Effector memory CD8-positive, alpha-beta T cell (primary cell): ENCODE measurements at regions not wholly inside any gene's neighbourhood (a gene's known extent, or its start where the extent isn't known, plus 50 kb on each side); places are given as distances from the start of the nearest gene placed in this dataset.
"Not testable (repeated sequence)": the region's sequence is repeated elsewhere in the genome, so short reads cannot be mapped to it uniquely, and the experiment has no call there.

Experiments used
- ATAC-seq: fragments of 150-1000 bp; cut with Tn5 transposase; replicated peaks from 2 replicates; pipeline ENCODE4 v1.10.0; 2021; ENCODE audit warnings: mild to moderate bottlenecking, moderate library complexity
- DNase-seq, 3 experiments: peaks; one replicate each; pipeline ENCODE4 v3.0.0; 2021
- H3K27ac Mint-ChIP-seq, 2 donors: one replicate each; pipeline ENCODE4 v1.8.0; 2022; ENCODE audit warnings: mild to moderate bottlenecking in 2 of 2, mixed read lengths in 2 of 2, moderate library complexity in 2 of 2
- H3K27me3 Mint-ChIP-seq, 2 donors: one replicate each; pipeline ENCODE4 v1.8.0; 2022; ENCODE audit warnings: mixed read lengths in 2 of 2
- H3K36me3 Mint-ChIP-seq: one replicate; pipeline ENCODE4 v1.8.0; 2022; ENCODE audit warnings: mild to moderate bottlenecking, moderate library complexity, mixed read lengths; ENCODE audit not compliant: insufficient read depth
- H3K4me1 Mint-ChIP-seq, 2 donors: one replicate each; pipeline ENCODE4 v1.8.0; 2022; ENCODE audit warnings: low read depth in 2 of 2, mixed read lengths in 2 of 2
- H3K4me3 Mint-ChIP-seq, 2 donors: one replicate each; pipeline ENCODE4 v1.8.0; 2022; ENCODE audit warnings: mild to moderate bottlenecking in 2 of 2, mixed read lengths in 2 of 2, moderate library complexity in 2 of 2
- H3K9me3 Mint-ChIP-seq, 2 donors: one replicate each; pipeline ENCODE4 v1.8.0; 2022; ENCODE audit warnings: mixed read lengths in 2 of 2

DNA sequence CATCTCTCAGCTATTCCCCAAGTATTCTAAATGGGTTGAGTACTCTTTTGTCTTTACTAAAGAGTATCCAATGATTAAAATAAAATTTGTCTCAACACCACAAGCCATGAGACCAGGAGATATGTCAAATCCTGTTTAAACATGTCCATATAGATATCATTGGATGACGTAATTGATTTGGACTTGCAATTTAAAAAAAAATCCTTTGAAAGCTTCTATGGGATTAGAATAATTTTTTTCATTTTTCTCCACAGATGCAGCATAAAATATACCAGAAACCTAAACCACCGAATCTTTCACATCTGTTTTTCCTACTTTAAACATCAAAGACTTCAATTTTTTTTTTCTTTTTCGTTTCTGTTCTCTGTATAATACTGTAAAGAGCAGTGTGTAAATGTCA lies 1022.3 kb downstream of the EPHA3 start:
- peaks cover 8 to 12% of the 10 kb centered on the region in 2 donors for H3K9me3 Mint-ChIP-seq
- no peaks in the 10 kb centered on the region for H3K27me3 Mint-ChIP-seq
- H3K4me1 Mint-ChIP-seq, result no peaks in the 10 kb centered on the region
- H3K4me3 Mint-ChIP-seq, result no peak overlapping the region
- ATAC-seq (no peak), DNase-seq (no peak)
- H3K36me3 Mint-ChIP-seq, result no peaks in the 10 kb centered on the region
- no peak overlapping the region for H3K27ac Mint-ChIP-seq

DNA sequence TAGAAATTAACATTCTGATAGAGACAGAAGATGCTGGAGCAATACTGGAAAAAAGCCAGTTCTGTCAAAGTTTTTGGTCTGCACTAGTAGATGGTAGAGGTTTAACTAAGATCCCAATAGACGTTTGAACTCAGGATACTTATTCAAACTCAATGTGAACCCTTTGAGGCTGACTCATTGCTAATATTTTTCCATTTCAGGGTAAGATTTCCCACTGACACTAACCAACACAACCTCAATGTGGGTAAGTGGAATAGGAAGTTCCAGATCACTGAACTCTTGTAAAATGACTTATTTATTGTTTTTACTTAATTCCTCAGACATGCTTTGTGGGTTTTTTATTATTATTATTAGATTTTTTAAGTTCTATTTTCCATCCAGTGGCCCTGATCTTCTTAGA lies 1024.8 kb downstream of the EPHA3 start:
- H3K9me3 Mint-ChIP-seq, result peaks cover 11 to 12% of the 10 kb centered on the region in 2 donors
- H3K4me3 Mint-ChIP-seq, result no peak overlapping the region
- no peaks in the 10 kb centered on the region for H3K27me3 Mint-ChIP-seq
- DNase-seq (no peak), ATAC-seq (no peak)
- no peaks in the 10 kb centered on the region for H3K36me3 Mint-ChIP-seq
- no peaks in the 10 kb centered on the region for H3K4me1 Mint-ChIP-seq
- H3K27ac Mint-ChIP-seq, result no peak overlapping the region

DNA sequence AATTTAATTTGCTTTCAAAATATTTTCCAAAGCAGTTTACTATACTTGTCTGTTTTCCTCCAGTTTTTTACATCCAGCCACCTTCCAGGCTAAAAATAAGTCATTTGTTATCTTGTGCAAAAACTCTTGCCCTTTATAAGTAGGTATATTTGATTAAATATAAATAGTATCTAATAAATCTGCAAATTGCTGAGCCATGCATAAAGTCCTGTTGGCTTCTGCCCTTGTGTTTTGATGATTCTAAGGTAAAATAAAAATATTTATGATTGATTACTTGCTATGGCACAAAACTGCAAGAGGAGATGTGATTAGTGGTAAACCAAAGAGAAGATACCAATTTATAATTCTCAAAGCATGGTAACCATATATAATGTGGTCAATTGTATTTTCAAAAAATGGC lies 1026.7 kb downstream of the EPHA3 start:
- Mint-ChIP-seq H3K9me3 (peaks cover 11 to 15% of the 10 kb centered on the region in 2 donors), H3K27me3 (no peaks in the 10 kb centered on the region), H3K27ac (no peak overlapping the region), H3K4me1 (no peaks in the 10 kb centered on the region), H3K4me3 (no peak overlapping the region), H3K36me3 (no peaks in the 10 kb centered on the region)
- ATAC-seq (no peak), DNase-seq (no peak)

DNA sequence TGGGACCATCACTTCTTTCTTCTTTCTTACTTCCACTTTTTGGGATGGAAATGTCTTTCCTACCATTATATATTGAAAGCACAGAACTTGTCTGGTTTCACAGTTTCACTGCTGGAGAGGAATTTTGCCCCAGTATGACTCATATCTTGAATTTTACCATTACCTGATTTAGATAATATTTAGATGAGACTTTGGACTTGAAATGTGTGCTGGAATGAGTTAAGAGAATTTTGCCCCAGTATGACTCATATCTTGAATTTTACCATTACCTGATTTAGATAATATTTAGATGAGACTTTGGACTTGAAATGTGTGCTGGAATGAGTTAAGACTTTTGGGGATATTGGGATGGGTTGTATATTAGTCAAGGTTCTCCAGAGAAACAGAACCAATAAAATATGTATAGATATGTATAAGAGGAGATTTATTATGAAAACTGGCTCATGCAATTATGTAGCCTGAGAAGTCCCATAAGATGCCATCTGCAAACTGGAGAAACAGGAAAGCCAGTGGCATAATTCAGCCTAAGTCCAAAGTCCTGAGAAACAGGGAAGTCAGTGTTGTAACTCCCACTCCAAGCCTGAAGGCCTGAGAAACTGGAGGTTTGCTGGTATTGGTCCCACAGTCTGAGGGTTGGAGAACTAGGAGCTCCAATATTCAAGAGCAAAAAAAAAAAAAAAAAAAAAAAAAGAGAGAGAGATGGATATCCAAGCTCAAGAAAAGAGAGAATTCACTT lies 1029.2 kb downstream of the EPHA3 start:
- no peak for ATAC-seq
- H3K36me3 Mint-ChIP-seq, result no peaks in the 10 kb centered on the region
- peaks cover 11 to 18% of the 10 kb centered on the region in 2 donors for H3K9me3 Mint-ChIP-seq
- no peaks in the 10 kb centered on the region for H3K4me1 Mint-ChIP-seq
- no peak for DNase-seq
- H3K27ac Mint-ChIP-seq, result no peak overlapping the region
- no peak overlapping the region for H3K4me3 Mint-ChIP-seq
- H3K27me3 Mint-ChIP-seq, result no peaks in the 10 kb centered on the region

DNA sequence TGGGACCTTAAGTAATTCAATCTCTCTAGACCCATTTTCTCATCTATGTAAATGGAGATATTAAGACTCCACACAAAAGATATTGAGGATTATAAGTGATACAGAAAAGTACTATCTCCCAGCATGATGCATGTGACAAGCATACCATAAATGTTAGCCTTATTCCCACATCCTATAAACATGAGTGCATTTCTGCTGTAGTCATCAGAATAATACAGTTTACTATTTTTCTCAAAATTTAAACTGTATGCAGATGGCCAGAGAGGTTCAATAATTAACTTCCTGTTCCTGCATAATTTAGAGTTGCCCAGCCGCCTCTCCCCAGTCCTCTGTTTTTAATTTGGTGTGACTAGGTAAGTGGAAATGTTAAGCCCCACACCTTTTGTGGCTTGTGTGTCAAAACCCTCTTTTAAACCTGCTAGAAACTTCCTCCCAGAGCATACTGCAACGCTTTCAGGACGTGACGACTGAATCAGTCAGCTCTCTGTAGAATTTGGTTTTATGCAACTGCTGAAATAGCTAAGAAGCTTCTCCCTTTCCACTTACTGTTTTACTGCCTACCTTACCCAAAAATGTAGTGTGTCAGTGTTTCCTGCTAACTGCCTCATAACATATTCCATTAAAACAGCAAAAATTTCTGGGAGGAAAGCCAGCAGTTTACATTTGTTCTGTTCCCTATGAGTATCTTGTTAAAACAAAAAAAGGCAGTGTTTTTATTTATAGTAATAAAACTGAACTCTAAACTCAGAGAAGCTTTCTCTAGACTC lies 1037.9 kb downstream of the EPHA3 start:
- DNase-seq, result no peak
- Mint-ChIP-seq H3K36me3 (no peaks in the 10 kb centered on the region), H3K4me1 (no peaks in the 10 kb centered on the region), H3K9me3 (peaks cover 6 to 12% of the 10 kb centered on the region in 2 donors), H3K27ac (no peak overlapping the region), H3K27me3 (no peaks in the 10 kb centered on the region), H3K4me3 (no peak overlapping the region)
- ATAC-seq, result no peak

DNA sequence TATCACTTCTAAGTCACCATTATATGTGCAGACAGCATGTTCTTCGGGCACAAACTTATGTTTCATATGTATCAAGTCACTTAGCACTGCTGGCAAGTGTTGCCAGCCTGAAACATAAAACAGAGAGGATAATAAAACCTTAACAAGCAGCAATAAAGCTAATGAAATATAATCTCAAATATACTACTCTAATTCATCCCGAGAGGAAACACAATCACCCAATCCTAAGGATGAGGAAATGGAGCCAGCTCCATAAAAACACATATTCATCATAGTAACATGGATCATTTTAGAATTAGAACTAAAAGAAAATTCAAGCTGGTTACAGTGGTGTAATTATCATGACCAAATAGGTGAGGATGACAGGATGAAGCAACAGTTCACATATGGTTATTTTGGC lies 1072.7 kb downstream of the EPHA3 start:
- no peaks in the 10 kb centered on the region for H3K27me3 Mint-ChIP-seq
- no peak overlapping the region for H3K27ac Mint-ChIP-seq
- ATAC-seq, result no peak

DNA sequence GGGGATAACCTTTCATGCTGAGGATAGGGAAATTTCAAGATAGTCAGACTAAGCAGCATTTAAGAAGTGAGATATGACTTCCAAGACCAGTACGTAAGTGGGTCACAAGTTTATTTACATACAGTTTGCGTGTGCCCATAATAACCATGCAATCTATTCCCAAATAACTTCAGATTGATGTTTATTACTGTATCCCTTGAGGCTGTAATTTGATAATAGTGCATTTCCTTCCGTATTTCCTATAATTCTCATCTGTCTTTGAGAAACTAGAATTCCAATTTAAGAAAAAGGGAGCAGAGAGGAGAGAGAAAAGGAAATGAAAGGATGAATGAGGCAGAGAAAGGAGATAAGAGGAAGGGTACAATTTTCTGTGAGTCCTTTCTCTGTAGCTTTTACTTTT lies 1073.1 kb downstream of the EPHA3 start:
- Mint-ChIP-seq H3K36me3 (no peaks in the 10 kb centered on the region), H3K4me1 (no peaks in the 10 kb centered on the region), H3K27ac (no peak overlapping the region), H3K27me3 (no peaks in the 10 kb centered on the region), H3K9me3 (peaks cover 2 to 10% of the 10 kb centered on the region in 2 donors), H3K4me3 (no peak overlapping the region)
- ATAC-seq (no peak), DNase-seq (no peak)

More for the DNA sequence above, 1072.7 kb downstream of the EPHA3 start:
- no peak overlapping the region for H3K4me3 Mint-ChIP-seq
- no peak for DNase-seq
- no peaks in the 10 kb centered on the region for H3K4me1 Mint-ChIP-seq
- peaks cover 2 to 7% of the 10 kb centered on the region in 2 donors for H3K9me3 Mint-ChIP-seq
- no peaks in the 10 kb centered on the region for H3K36me3 Mint-ChIP-seq

DNA sequence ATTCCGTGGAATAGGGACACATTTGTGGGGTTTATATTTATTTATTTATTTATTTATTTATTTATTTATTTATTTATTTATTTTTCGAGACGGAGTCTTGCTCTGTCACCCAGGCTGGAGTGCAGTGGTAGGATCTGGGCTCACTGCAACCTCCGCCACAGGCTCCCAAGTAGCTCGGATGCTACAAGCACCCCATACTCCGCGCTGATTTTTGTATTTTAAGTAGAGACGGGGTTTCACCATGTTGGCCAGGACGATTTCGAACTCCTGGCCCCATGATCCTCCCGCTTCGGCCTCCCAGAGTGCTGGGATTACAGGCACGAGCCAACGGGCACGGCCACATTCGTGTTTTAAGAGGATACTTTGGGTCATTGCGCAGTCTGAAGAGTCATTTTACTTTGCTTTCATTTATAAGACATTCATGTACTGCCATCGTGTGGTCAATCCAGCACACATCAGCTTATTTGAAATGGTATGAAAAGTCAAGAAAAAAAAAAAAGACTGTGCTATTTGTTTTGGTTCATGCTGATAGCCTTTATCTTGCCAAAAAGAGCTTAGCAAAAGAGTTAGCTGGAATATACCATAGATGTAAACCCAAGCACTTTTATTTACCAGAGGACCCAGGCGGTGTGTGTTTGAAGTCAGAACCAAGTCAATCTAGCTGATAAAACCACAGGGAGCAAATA lies 1075.0 kb downstream of the EPHA3 start:
- not testable (repeated sequence) for H3K27me3 Mint-ChIP-seq, DNase-seq

DNA sequence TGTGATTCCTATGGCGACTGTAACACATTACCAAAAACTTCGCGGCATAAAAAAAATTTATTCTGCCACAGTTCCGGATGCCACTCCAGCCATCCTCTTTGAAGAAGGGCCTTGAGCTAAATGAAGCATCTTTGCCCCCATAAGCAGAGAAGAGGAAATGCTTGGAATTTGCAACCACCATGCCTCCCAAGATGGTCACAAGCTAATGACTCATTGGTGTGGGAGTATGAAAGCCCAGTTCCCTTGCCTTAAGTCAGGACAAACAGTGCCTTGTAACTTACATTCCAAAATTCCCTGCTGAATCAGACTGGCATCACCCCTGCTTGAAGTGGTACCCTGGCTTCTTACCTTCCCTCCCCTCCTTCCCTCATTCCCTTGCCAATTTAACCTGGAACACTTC lies 1077.4 kb downstream of the EPHA3 start:
- Mint-ChIP-seq H3K27ac (no peak overlapping the region), H3K9me3 (peaks cover 2 to 8% of the 10 kb centered on the region in 2 donors), H3K27me3 (no peaks in the 10 kb centered on the region), H3K4me1 (no peaks in the 10 kb centered on the region), H3K4me3 (no peak overlapping the region), H3K36me3 (no peaks in the 10 kb centered on the region)
- no peak for ATAC-seq
- DNase-seq, result no peak

More for the DNA sequence above, 1075.0 kb downstream of the EPHA3 start:
- H3K4me3 Mint-ChIP-seq, H3K27ac Mint-ChIP-seq, H3K36me3 Mint-ChIP-seq, H3K4me1 Mint-ChIP-seq: not testable (repeated sequence)
- H3K9me3 Mint-ChIP-seq, result peaks cover 4 to 15% of the 10 kb centered on the region in 2 donors
- ATAC-seq, result peak; percentile 36

DNA sequence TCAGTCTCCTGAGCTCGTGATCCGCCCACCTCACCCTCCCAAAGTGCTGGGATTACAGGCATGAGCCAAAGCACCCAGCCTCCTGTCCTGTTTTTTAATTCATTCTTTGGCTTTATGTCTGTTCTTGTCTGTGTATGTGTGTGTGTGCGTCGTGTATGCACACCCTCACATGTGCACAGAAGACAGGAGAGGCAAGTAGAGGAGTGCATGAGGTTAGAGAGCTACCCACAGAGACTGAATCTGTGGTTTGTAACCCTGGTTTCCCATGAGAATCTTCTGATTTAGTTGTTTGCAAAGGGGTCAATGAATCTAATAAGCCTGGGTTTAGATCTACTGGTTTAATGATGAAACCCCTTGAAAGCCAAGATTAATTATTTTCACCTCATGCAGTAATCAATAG lies 1090.0 kb downstream of the EPHA3 start:
- not testable (repeated sequence) for H3K36me3 Mint-ChIP-seq, H3K4me1 Mint-ChIP-seq, DNase-seq, H3K27me3 Mint-ChIP-seq, H3K27ac Mint-ChIP-seq, H3K9me3 Mint-ChIP-seq, ATAC-seq, H3K4me3 Mint-ChIP-seq

DNA sequence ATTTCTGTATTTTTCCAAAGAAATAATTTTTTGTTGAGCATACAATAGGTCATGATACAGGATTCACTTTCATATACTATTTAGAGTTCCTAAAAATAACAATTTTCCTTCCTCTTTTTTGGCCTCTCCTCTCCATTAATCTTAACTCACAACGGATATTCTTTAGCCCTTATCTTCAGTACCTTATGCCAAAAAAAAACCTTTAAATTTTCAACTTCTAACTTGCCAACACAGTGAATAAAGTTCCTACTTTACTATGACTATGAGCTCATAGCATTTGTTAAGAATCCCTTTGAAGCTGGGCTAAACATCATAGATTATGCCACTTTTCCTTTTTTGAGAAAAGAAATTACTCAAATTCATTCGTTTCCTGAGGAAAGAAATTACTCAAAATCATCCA lies 1095.5 kb downstream of the EPHA3 start:
- not testable (repeated sequence) for H3K27me3 Mint-ChIP-seq

DNA sequence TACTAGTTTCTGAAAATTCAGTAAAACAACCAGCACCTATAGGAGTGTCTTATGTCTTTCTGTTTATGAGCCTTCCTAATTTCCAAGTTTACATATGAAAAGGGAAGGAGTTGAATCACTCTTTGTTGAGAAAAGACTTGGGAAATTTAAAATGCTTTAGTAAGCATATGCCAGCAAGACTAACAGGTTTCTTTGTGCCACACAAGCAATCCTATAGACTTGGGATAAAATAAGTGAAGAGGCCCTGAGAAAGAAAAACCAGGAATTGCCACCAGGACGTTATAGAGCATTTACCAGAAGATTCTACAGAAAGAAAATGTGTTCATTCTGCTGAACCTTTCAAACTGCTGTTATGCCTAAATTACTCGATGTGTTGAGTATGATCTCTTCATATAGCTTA lies 1099.1 kb downstream of the EPHA3 start:
- not testable (repeated sequence) for H3K27me3 Mint-ChIP-seq, H3K4me3 Mint-ChIP-seq, DNase-seq, H3K4me1 Mint-ChIP-seq, ATAC-seq, H3K27ac Mint-ChIP-seq, H3K36me3 Mint-ChIP-seq
- H3K9me3 Mint-ChIP-seq, result peaks cover 13 to 14% of the 10 kb centered on the region in 2 donors

More for the DNA sequence above, 1095.5 kb downstream of the EPHA3 start:
- H3K36me3 Mint-ChIP-seq, H3K4me1 Mint-ChIP-seq, H3K4me3 Mint-ChIP-seq, ATAC-seq, DNase-seq: not testable (repeated sequence)
- peak overlapping the region in 1 of 2 donors; percentile 47 for H3K27ac Mint-ChIP-seq
- peaks cover 13% of the 10 kb centered on the region in 2 donors for H3K9me3 Mint-ChIP-seq

DNA sequence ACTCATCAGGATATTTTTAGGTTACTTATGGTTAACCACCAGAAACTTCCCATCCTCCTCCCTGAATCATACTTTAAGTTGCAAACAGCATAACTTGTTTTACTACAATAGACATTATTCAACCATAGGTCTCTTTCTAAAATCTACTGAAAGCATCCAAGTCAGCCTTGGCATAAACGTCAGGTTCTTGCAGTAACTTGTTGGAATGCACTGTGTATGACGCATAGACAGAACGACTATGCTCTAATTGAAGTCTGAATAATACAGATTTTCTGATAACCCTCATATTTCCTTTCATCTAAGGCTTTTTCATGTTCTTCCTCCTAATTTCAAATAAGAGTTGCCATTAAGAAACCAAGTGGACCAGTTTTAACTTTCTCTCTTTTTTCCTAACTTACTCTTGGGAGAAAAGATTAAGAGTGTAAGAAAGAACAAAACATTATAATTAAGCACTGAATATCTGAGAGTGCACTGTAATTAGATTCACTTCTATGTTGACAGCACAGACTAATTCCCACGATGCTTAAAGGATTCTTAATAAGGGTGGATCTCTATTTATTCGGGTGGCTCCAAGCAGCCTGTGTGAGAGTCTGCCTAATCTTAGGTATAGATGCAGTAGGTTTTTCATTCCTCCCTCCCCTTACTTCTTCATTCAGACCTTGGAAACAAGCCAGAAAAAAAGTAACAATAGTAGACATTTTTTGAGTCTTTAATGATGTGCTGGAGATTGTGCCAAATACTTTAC lies 1100.1 kb downstream of the EPHA3 start:
- peaks cover 13 to 17% of the 10 kb centered on the region in 2 donors for H3K9me3 Mint-ChIP-seq
- not testable (repeated sequence) for H3K27ac Mint-ChIP-seq

More for the DNA sequence above, 1100.1 kb downstream of the EPHA3 start:
- not testable (repeated sequence) for H3K4me3 Mint-ChIP-seq, H3K27me3 Mint-ChIP-seq, H3K36me3 Mint-ChIP-seq, ATAC-seq, H3K4me1 Mint-ChIP-seq, DNase-seq
